PC-3 (cell line): ENCODE measurements at regions not wholly inside any gene's neighbourhood (a gene's known extent, or its start where the extent isn't known, plus 50 kb on each side); places are given as distances from the start of the nearest gene placed in this dataset.

ENCODE experiments used
- ATAC-seq: fragments of 200-7000 bp; cut with Tn5 transposase; 2 replicates; pipeline ENCODE4 v1.9.1; 2020; ENCODE audit warnings: mild to moderate bottlenecking, moderate library complexity
- BruUV-seq: library from RNA; stranded (reverse); fragments of 400-500 nt; replicated peaks from 2 replicates; lab custom pipeline; 2021; lab: Mats Ljungman, UMichigan
- CTCF ChIA-PET: fragments of 300-600 bp; sonication (Branson Sonifier 250); formaldehyde crosslinking; loops from one replicate; lab custom pipeline; 2022; ENCODE audit warnings: antibody characterized with exemption; lab: Charles Lee
- POLR2A ChIA-PET: fragments of 300-600 bp; sonication (Branson Sonifier 250); formaldehyde crosslinking; loops from one replicate; lab custom pipeline; 2022; ENCODE audit warnings: antibody characterized with exemption; ENCODE audit not compliant: unreplicated experiment; lab: Charles Lee
- DNase-seq: peaks from one replicate; pipeline ENCODE4 v3.0.0-alpha.2; 2015
- H2AFZ ChIP-seq: fragments of 300-600 bp; sonication (generic); 2 replicates; pipeline ENCODE4 v1.6.0; 2016; ENCODE audit warnings: antibody characterized with exemption, low read length
- H3F3A ChIP-seq: fragments of 300-600 bp; sonication (generic); one replicate; pipeline ENCODE4 v1.6.0; 2017; ENCODE audit warnings: antibody characterized with exemption, low read length, control low read depth, mild to moderate bottlenecking; ENCODE audit not compliant: unreplicated experiment
- H3K27ac ChIP-seq: fragments of 300-600 bp; sonication (generic); 2 replicates; pipeline ENCODE4 v1.5.1; 2016; ENCODE audit warnings: mild to moderate bottlenecking, low read length
- H3K27me3 ChIP-seq: fragments of 300-600 bp; sonication (generic); 2 replicates; pipeline ENCODE4 v1.6.1; 2016; ENCODE audit warnings: low read length, mixed read lengths
- H3K36me3 ChIP-seq: fragments of 300-600 bp; sonication (generic); 2 replicates; pipeline ENCODE4 v1.6.1; 2016; ENCODE audit warnings: low read depth, mixed run types, low read length, mixed read lengths
- H3K4me1 ChIP-seq: fragments of 300-600 bp; sonication (generic); 2 replicates; pipeline ENCODE4 v1.5.1; 2016; ENCODE audit warnings: low read length; ENCODE audit not compliant: insufficient read depth
- H3K4me2 ChIP-seq: fragments of 300-600 bp; sonication (generic); 2 replicates; pipeline ENCODE4 v1.6.0; 2016; ENCODE audit warnings: low read length
- H3K4me3 ChIP-seq: fragments of 300-600 bp; sonication (generic); 2 replicates; pipeline ENCODE4 v1.5.1; 2016; ENCODE audit warnings: mild to moderate bottlenecking, low read length, mixed read lengths
- H3K79me2 ChIP-seq: fragments of 300-600 bp; sonication (generic); 2 replicates; pipeline ENCODE4 v1.6.1; 2017; ENCODE audit warnings: low read length, mixed read lengths
- H3K9ac ChIP-seq: fragments of 300-600 bp; sonication (generic); 2 replicates; pipeline ENCODE4 v1.6.0; 2016; ENCODE audit warnings: mild to moderate bottlenecking, low read length
- H3K9me2 ChIP-seq: fragments of 300-600 bp; sonication (generic); replicated peaks from 2 replicates; pipeline ENCODE4 v1.6.1; 2016; ENCODE audit warnings: mixed run types, low read length, mixed read lengths
- H3K9me3 ChIP-seq: fragments of 300-600 bp; sonication (generic); 2 replicates; pipeline ENCODE4 v1.6.1; 2016; ENCODE audit warnings: low read length, mixed read lengths
- H4K20me1 ChIP-seq: fragments of 300-600 bp; sonication (generic); 2 replicates; pipeline ENCODE4 v1.6.1; 2016; ENCODE audit warnings: low read length, mixed read lengths
- EZH2 ChIP-seq: fragments of 300-600 bp; sonication (generic); IDR thresholded peaks from one replicate; pipeline ENCODE4 v1.6.1; 2017; ENCODE audit warnings: antibody characterized with exemption, mild to moderate bottlenecking, low read length; ENCODE audit not compliant: unreplicated experiment
- EZH2phosphoT487 ChIP-seq: fragments of 300-600 bp; sonication (generic); IDR thresholded peaks from 2 replicates; pipeline ENCODE4 v1.6.1; 2018; ENCODE audit warnings: mild to moderate bottlenecking, antibody characterized with exemption, low read length, borderline replicate concordance
- intact Hi-C: fragments of 100-400 bp; cut with micrococcal nuclease; formaldehyde crosslinking; loops from 2 replicates; pipeline ENCODE4 v1.9.0; 2023
- TF ChIP-seq, protein P1 (sequence below): fragments of 300-600 bp; sonication (generic); conservative IDR thresholded peaks from 2 replicates; pipeline ENCODE4 v1.5.1; 2017; ENCODE audit warnings: antibody characterized with exemption, low read depth, mild to moderate bottlenecking, low read length

DNA sequence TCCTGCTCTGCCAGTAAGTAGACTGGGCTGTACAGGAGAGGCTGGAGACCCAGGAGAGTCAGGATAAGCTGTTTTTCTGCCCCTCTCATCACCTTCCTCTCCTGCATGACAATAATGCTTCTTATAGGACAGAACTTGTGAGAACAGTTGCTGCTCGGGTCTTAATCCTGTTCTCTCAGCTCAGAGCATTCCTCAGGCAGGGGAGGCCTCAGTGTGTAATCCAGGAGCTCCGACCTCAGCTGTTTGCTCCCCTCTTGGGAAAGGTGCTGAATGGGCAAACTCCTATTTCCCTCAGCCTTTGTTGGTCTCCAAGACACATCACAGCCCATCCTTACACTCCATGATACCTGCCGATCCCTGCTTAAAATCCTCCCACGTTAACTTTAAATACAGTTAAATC, 134.9 kb upstream of the LRFN2 start:
- H3K4me2 ChIP-seq: no peak overlapping the region
- no peaks in the 10 kb centered on the region for H3K9me2 ChIP-seq
- intact Hi-C loops: no loop called here
- H3K9ac ChIP-seq: no peak overlapping the region
- H3K27me3 ChIP-seq: no peaks in the 10 kb centered on the region
- CTCF ChIA-PET: no interaction called here
- no peaks in the 10 kb centered on the region for H4K20me1 ChIP-seq
- H3K27ac ChIP-seq: no peak overlapping the region
- H3K4me3 ChIP-seq: no peak overlapping the region
- POLR2A ChIA-PET: no interaction called here
- H3K4me1 ChIP-seq: no peaks in the 10 kb centered on the region
- TF ChIP-seq, protein P1, sequence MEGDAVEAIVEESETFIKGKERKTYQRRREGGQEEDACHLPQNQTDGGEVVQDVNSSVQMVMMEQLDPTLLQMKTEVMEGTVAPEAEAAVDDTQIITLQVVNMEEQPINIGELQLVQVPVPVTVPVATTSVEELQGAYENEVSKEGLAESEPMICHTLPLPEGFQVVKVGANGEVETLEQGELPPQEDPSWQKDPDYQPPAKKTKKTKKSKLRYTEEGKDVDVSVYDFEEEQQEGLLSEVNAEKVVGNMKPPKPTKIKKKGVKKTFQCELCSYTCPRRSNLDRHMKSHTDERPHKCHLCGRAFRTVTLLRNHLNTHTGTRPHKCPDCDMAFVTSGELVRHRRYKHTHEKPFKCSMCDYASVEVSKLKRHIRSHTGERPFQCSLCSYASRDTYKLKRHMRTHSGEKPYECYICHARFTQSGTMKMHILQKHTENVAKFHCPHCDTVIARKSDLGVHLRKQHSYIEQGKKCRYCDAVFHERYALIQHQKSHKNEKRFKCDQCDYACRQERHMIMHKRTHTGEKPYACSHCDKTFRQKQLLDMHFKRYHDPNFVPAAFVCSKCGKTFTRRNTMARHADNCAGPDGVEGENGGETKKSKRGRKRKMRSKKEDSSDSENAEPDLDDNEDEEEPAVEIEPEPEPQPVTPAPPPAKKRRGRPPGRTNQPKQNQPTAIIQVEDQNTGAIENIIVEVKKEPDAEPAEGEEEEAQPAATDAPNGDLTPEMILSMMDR: no peak
- TF ChIP-seq EZH2 (no peak), EZH2phosphoT487 (no peak)
- no peak for ATAC-seq
- H3K9me3 ChIP-seq: no peaks in the 10 kb centered on the region
- no peaks in the 10 kb centered on the region for H3F3A ChIP-seq
- no peak overlapping the region for H2AFZ ChIP-seq
- no TSS peak for BruUV-seq
- no peaks in the 10 kb centered on the region for H3K79me2 ChIP-seq
- no peaks in the 10 kb centered on the region for H3K36me3 ChIP-seq
- no peak for DNase-seq

DNA sequence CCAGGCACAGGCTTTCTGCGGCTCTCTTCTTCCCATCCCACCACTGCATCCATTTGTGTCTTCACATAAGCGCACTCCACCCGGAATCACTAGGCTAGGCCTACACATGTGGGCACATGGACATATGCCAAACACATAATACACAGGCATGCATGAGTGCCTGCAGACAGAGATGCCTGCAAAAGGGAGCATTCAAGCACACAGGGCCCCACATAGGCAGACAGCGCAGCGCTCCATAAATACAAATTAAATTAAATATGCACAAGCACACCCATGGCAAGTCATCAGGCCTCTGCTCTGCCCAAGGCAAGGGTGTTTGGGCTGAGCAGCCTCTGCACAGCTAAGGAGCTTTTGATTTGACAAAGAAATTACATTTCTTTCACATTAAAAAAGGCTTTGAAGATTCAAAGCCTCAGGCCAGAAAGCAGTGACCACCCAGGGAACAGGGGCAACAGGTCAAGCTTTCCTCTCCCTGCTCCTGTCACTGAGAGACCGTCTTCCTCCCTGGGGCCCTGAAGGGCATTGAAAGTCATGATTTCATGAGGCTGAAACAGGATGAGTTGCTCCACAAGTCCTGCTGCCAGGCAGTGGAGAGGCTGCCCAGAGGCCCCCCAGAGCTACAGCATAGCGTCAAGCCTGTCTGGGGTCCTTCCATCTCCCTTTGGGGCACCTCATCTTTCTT, 134.2 kb upstream of the LRFN2 start:
- DNase-seq (no peak), ATAC-seq (no peak)
- Histone ChIP-seq H3K4me2 (no peak overlapping the region), H3K4me1 (no peaks in the 10 kb centered on the region), H3K9ac (no peak overlapping the region), H2AFZ (no peak overlapping the region), H3K9me2 (no peaks in the 10 kb centered on the region), H3K27ac (no peak overlapping the region), H3F3A (no peaks in the 10 kb centered on the region), H3K79me2 (no peaks in the 10 kb centered on the region), H3K36me3 (no peaks in the 10 kb centered on the region), H3K27me3 (no peaks in the 10 kb centered on the region), H4K20me1 (no peaks in the 10 kb centered on the region), H3K9me3 (no peaks in the 10 kb centered on the region), H3K4me3 (no peak overlapping the region)
- CTCF ChIA-PET: no interaction called here
- no TSS peak for BruUV-seq
- intact Hi-C loops: no loop called here
- POLR2A ChIA-PET: no interaction called here
- TF ChIP-seq EZH2 (no peak), EZH2phosphoT487 (no peak)
- TF ChIP-seq, protein P1: no peak

- Histone ChIP-seq H3K36me3 (no peaks in the 10 kb centered on the region), H3K27me3 (no peaks in the 10 kb centered on the region), H3K4me3 (no peak overlapping the region), H3K4me1 (peaks cover 5% of the 10 kb centered on the region), H3K9me2 (no peaks in the 10 kb centered on the region), H3K9me3 (no peaks in the 10 kb centered on the region), H4K20me1 (no peaks in the 10 kb centered on the region), H3F3A (no peaks in the 10 kb centered on the region), H3K79me2 (no peaks in the 10 kb centered on the region), H3K9ac (no peak overlapping the region), H3K4me2 (no peak overlapping the region), H3K27ac (no peak overlapping the region), H2AFZ (no peak overlapping the region)
- BruUV-seq: no TSS peak
- no peak for ATAC-seq
- DNase-seq: no peak
- intact Hi-C loops: no loop called here
- no peak for TF ChIP-seq EZH2phosphoT487
- TF ChIP-seq, protein P1: no peak
- TF ChIP-seq EZH2: no peak
- CTCF ChIA-PET: no interaction called here
- POLR2A ChIA-PET: no interaction called here
Measured at GRCh38 chr6:40720375-40720748, 133.2 kb upstream of the LRFN2 start.
